CD14-positive monocyte (primary cell): ENCODE measurements at regions not wholly inside any gene's neighbourhood (a gene's known extent, or its start where the extent isn't known, plus 50 kb on each side); places are given as distances from the start of the nearest gene placed in this dataset.

Source experiments
- DNase-seq, 3 donors: peaks; one replicate each; pipeline ENCODE4 v3.0.0-alpha.2; 2011 to 2022
- H2AFZ ChIP-seq: 2 replicates; pipeline ENCODE4 v1.6.0; 2012; ENCODE audit warnings: mild to moderate bottlenecking, low read depth, low read length, inconsistent platforms; ENCODE audit not compliant: insufficient read depth, poor library complexity, severe bottlenecking
- H3K27ac ChIP-seq, 2 donors: 1 replicate in 1 of 2; 2 replicates in 1 of 2; pipeline ENCODE4 v1.5.1; 2012 to 2013; ENCODE audit warnings: low read length in 2 of 2, control low read depth in 1 of 2, inconsistent platforms in 1 of 2, low read depth in 1 of 2, mild to moderate bottlenecking in 1 of 2
- H3K27me3 ChIP-seq, 2 donors: one replicate each; pipeline versions ENCODE4 v1.6.0 to v1.6.1; 2011 to 2013; ENCODE audit warnings: low read length in 2 of 2; ENCODE audit not compliant: control insufficient read depth in 2 of 2, insufficient read depth in 2 of 2
- H3K36me3 ChIP-seq, 2 donors: replicated peaks in 1 of 2; 1 replicate in 1 of 2; 2 replicates in 1 of 2; pipeline versions ENCODE4 v1.5.1 to v1.6.1; 2012 to 2013; ENCODE audit warnings: low read length in 2 of 2, control low read depth in 1 of 2, inconsistent platforms in 1 of 2, mild to moderate bottlenecking in 1 of 2; ENCODE audit not compliant: insufficient read depth in 2 of 2, control insufficient read depth in 1 of 2
- H3K4me1 ChIP-seq, 2 donors: 1 replicate in 1 of 2; 2 replicates in 1 of 2; pipeline versions ENCODE4 v1.5.1 to v1.6.1; 2012 to 2013; ENCODE audit warnings: low read length in 2 of 2, control low read depth in 1 of 2, inconsistent platforms in 1 of 2, mild to moderate bottlenecking in 1 of 2, moderate library complexity in 1 of 2; ENCODE audit not compliant: insufficient read depth in 2 of 2, control insufficient read depth in 1 of 2
- H3K4me2 ChIP-seq: replicated peaks from 2 replicates; pipeline ENCODE3; 2012; ENCODE audit warnings: low read length, moderate library complexity, mild to moderate bottlenecking; ENCODE audit not compliant: poor library complexity, severe bottlenecking; ENCODE audit errors: extremely low read depth
- H3K4me3 ChIP-seq, 3 experiments: fragments of 200-600 bp in 1 of 3; sonication (generic) in 1 of 3; replicated peaks in 1 of 3; 1 replicate in 2 of 3; 2 replicates in 1 of 3; pipeline ENCODE4 v1.5.1; 2011 to 2013; ENCODE audit warnings: low read length in 3 of 3, mild to moderate bottlenecking in 3 of 3, control low read depth in 2 of 3, low read depth in 2 of 3, inconsistent platforms in 1 of 3, moderate library complexity in 1 of 3
- H3K79me2 ChIP-seq: 2 replicates; pipeline ENCODE4 v1.6.0; 2012; ENCODE audit warnings: mild to moderate bottlenecking, control low read depth, inconsistent platforms, low read length, moderate library complexity; ENCODE audit not compliant: insufficient read depth
- H3K9ac ChIP-seq: 2 replicates; pipeline ENCODE4 v1.6.0; 2017; ENCODE audit warnings: low read length, mild to moderate bottlenecking; ENCODE audit not compliant: insufficient read depth, poor library complexity, severe bottlenecking
- H3K9me3 ChIP-seq, 2 donors: replicated peaks in 1 of 2; 1 replicate in 1 of 2; 2 replicates in 1 of 2; pipeline versions ENCODE4 v1.5.1 to v1.6.1; 2012 to 2013; ENCODE audit warnings: low read length in 2 of 2, control low read depth in 1 of 2; ENCODE audit not compliant: control insufficient read depth in 1 of 2, insufficient read depth in 1 of 2
- H4K20me1 ChIP-seq: 2 replicates; pipeline ENCODE4 v1.6.0; 2012; ENCODE audit warnings: mild to moderate bottlenecking, low read length, control low read depth, moderate library complexity; ENCODE audit not compliant: insufficient read depth
- H3K27ac Mint-ChIP-seq, 7 donors: one replicate each; pipeline ENCODE4 v1.8.0; 2020; ENCODE audit warnings: mild to moderate bottlenecking in 7 of 7, mixed read lengths in 7 of 7, moderate library complexity in 6 of 7, inconsistent platforms in 2 of 7
- H3K27me3 Mint-ChIP-seq, 3 donors: one replicate each; pipeline ENCODE4 v1.8.0; 2021 to 2022; ENCODE audit warnings: low read depth in 3 of 3, mild to moderate bottlenecking in 3 of 3, mixed read lengths in 3 of 3, moderate library complexity in 3 of 3, inconsistent platforms in 1 of 3
- H3K36me3 Mint-ChIP-seq, 2 donors: one replicate each; pipeline ENCODE4 v1.8.0; 2020; ENCODE audit warnings: mixed read lengths in 2 of 2, inconsistent platforms in 1 of 2, mild to moderate bottlenecking in 1 of 2
- H3K4me1 Mint-ChIP-seq: one replicate; pipeline ENCODE4 v1.8.0; 2020; ENCODE audit warnings: mild to moderate bottlenecking, mixed read lengths
- H3K4me3 Mint-ChIP-seq, 2 donors: one replicate each; pipeline ENCODE4 v1.8.0; 2020; ENCODE audit warnings: mild to moderate bottlenecking in 2 of 2, mixed read lengths in 2 of 2, moderate library complexity in 1 of 2
- H3K9me3 Mint-ChIP-seq, 7 donors: one replicate each; pipeline ENCODE4 v1.8.0; 2020 to 2022; ENCODE audit warnings: mixed read lengths in 7 of 7, mild to moderate bottlenecking in 6 of 7, moderate library complexity in 6 of 7, inconsistent platforms in 2 of 7
- CTCF ChIP-seq: fragments of 200-600 bp; IDR thresholded peaks from one replicate; pipeline ENCODE4 v1.8.0; 2022; ENCODE audit warnings: antibody characterized with exemption, mild to moderate bottlenecking
- WGBS: methylation state at CpG from one replicate; pipeline ENCODE4 v1.1.5; 2013; ENCODE audit warnings: missing lambda C conversion rate; ENCODE audit not compliant: insufficient coverage; 5-methylcytosine and 5-hydroxymethylcytosine counted together
- intact Hi-C, 2 donors: fragments of 100-400 bp; cut with micrococcal nuclease; formaldehyde crosslinking; loops; one replicate each; pipeline versions ENCODE4 v1.15.0 to v1.15.1; 2023

- no peak overlapping the region for H3K4me3 Mint-ChIP-seq
- Histone ChIP-seq H3K27ac (no peak overlapping the region), H3K79me2 (no peaks in the 10 kb centered on the region), H3K4me3 (no peak overlapping the region), H3K9ac (no peak overlapping the region), H3K4me2 (no peak overlapping the region), H3K9me3 (no peaks in the 10 kb centered on the region), H2AFZ (no peak overlapping the region), H3K4me1 (no peaks in the 10 kb centered on the region), H4K20me1 (no peaks in the 10 kb centered on the region), H3K36me3 (no peaks in the 10 kb centered on the region), H3K27me3 (no peaks in the 10 kb centered on the region)
- peaks cover 0 to 8% (median 3%) of the 10 kb centered on the region in 7 donors for H3K9me3 Mint-ChIP-seq
- DNase-seq, result no peak
- no peak for TF ChIP-seq CTCF
- H3K4me1 Mint-ChIP-seq, result no peaks in the 10 kb centered on the region
- WGBS, result 95% methylated on average over 5 of the region's 8 CpGs
- intact Hi-C loops, result no loop called here
- H3K36me3 Mint-ChIP-seq, result no peaks in the 10 kb centered on the region
- no peak overlapping the region for H3K27ac Mint-ChIP-seq
- H3K27me3 Mint-ChIP-seq, result peaks cover 2 to 3% (median 3%) of the 10 kb centered on the region in 3 donors
Observed at GRCh38 chr20:60888771-60889170, 363.3 kb upstream of the CDH4 start.

DNA sequence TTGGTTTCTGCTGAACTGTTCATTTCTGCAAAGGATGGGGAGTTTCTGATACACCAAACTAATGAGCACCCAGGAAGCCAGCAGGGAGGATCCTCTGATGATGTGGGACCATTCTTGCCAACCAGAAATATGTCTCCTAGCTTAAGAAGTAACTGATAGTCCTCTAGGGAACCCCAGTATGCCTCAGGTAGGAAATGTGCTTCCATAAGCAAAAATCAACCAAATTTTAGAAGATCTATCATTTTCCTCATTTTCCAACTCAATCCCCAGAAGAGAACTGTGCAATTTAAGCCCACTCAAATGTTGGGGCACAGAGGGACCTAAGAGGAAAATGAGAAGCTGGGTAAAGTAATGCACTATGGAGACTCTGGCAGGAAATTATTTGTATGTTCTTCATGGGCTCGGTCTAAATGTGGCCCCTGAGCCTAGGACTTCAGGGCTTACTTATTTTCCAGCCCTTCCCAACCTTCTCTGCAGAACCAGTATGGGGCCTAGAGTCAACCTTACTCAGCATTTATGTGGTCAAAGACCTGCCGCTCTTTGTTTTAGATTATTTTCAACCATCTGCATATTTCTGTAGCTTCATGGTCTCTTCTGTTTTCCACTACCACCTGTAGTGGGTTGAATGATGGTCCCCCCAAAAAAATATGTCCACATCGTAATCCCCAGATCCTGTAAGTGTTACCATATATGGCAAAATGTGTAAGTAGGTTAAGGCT is 359.8 kb upstream of the CDH4 start:
- Histone ChIP-seq H3K4me1 (no peaks in the 10 kb centered on the region), H2AFZ (no peak overlapping the region), H3K27ac (no peak overlapping the region), H3K4me2 (no peak overlapping the region), H3K4me3 (no peak overlapping the region), H3K9me3 (no peaks in the 10 kb centered on the region), H3K9ac (no peak overlapping the region), H3K27me3 (no peaks in the 10 kb centered on the region), H4K20me1 (no peaks in the 10 kb centered on the region), H3K36me3 (no peaks in the 10 kb centered on the region), H3K79me2 (no peaks in the 10 kb centered on the region)
- no peak for DNase-seq
- no peak for TF ChIP-seq CTCF
- intact Hi-C loops, result no loop called here
- H3K4me1 Mint-ChIP-seq, result no peaks in the 10 kb centered on the region
- H3K27ac Mint-ChIP-seq, result no peak overlapping the region
- H3K36me3 Mint-ChIP-seq, result no peaks in the 10 kb centered on the region
- H3K4me3 Mint-ChIP-seq, result no peak overlapping the region
- 80% methylated on average over 1 of the region's 3 CpGs for WGBS
- H3K27me3 Mint-ChIP-seq, result peaks cover 2 to 3% (median 3%) of the 10 kb centered on the region in 3 donors
- H3K9me3 Mint-ChIP-seq, result peaks cover 0 to 8% (median 1%) of the 10 kb centered on the region in 7 donors
